AG04450 (cell line): ENCODE measurements at regions not wholly inside any gene's neighbourhood (a gene's known extent, or its start where the extent isn't known, plus 50 kb on each side); places are given as distances from the start of the nearest gene placed in this dataset.

ENCODE experiments used
- CTCF ChIA-PET: fragments of 300-600, 350-600 bp; formaldehyde crosslinking; extraction: SDS; loops from one replicate; lab custom pipeline; 2022; ENCODE audit warnings: antibody characterized with exemption, inconsistent platforms; lab: Charles Lee
- POLR2A ChIA-PET: fragments of 350-600 bp; formaldehyde crosslinking; extraction: SDS; loops from one replicate; lab custom pipeline; 2021; ENCODE audit warnings: antibody characterized with exemption, inconsistent platforms; lab: Yijun Ruan, JAX
- DNase-seq: peaks from one replicate; pipeline ENCODE4 v3.0.0-alpha.2; 2011; ENCODE audit warnings: low read depth, low spot score
- H3K27ac ChIP-seq: one replicate; pipeline ENCODE4 v1.5.1; 2012; ENCODE audit warnings: low read depth, low read length, control low read depth
- H3K27me3 ChIP-seq: one replicate; pipeline ENCODE4 v1.6.0; 2012; ENCODE audit warnings: low read length; ENCODE audit not compliant: control insufficient read depth, insufficient read depth
- H3K4me3 ChIP-seq: 2 replicates; pipeline ENCODE4 v1.5.1; 2011; ENCODE audit warnings: mild to moderate bottlenecking, low read depth, low read length, control low read depth
- H3K9me3 ChIP-seq: 2 replicates; pipeline ENCODE4 v1.5.1; 2012; ENCODE audit warnings: low read length; ENCODE audit not compliant: control insufficient read depth, insufficient read depth
- CTCF ChIP-seq: IDR thresholded peaks from 2 replicates; pipeline ENCODE4 v1.5.1; 2011; ENCODE audit warnings: low read depth, low read length, control low read depth, inconsistent platforms

DNA sequence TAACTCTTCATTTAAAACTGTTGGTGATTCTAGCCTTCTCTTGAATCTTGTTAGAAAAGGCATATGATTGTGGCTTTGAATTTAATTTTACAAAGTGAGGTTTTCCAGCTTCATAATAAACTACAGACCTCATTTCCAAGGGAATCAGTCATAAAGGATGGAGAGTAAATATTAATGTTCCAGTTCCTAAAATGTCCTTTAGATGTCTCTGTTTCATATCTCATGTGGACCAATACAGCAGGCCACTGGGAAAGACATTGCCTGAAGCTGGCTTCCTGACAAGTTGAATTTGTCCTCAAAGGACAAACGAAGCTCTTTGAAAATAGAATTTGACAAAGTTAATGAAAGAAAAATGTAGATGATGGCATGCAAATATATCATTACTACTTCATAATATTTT lies 125.4 kb downstream of the ZNF330 start:
- Histone ChIP-seq H3K27me3 (no peaks in the 10 kb centered on the region), H3K4me3 (no peak overlapping the region), H3K9me3 (no peaks in the 10 kb centered on the region), H3K27ac (no peak overlapping the region)
- CTCF ChIA-PET: interaction anchor here (0.5 to 3.3 kb wide), 61 partner anchors 9 to 1098 kb away, joined by 3 to 23 read pairs (median 3); partner anchors contain the start of gene IL15
- POLR2A ChIA-PET: interaction anchor here (0.6 kb wide), 1 partner anchor 17 kb away, joined by 3 read pairs; no protein-coding TSS in a partner anchor
- peak; percentile 29 for DNase-seq
- peak; percentile 69 for TF ChIP-seq CTCF

DNA sequence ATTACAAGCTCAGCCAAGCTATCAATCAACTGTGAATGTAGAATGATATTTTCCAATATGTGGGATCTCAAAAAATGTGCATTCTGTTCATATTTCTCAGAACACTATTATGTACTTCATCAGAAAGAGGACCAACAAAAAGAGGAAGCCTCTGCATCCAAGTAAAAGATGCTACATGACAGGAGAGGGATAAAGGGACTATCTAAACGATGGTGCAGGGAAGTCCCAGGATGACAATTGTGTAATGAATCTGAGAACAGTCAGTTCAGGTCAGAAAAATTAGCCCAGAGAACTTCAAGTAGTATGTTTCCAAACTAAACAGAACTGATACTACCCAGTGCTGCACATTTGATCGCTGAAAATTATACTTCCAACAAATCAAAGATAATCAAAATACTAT lies 127.0 kb downstream of the ZNF330 start:
- H3K27ac ChIP-seq: no peak overlapping the region
- no peak overlapping the region for H3K4me3 ChIP-seq
- ChIA-PET CTCF (interaction anchor here (1.3 to 3.3 kb wide), 8 partner anchors 16 to 749 kb away, joined by 3 to 23 read pairs (median 8); no protein-coding TSS in a partner anchor), POLR2A (no interaction called here)
- TF ChIP-seq CTCF: no peak
- H3K27me3 ChIP-seq: no peaks in the 10 kb centered on the region
- no peak for DNase-seq
- H3K9me3 ChIP-seq: no peaks in the 10 kb centered on the region

- no peak for TF ChIP-seq CTCF
- ChIA-PET POLR2A (no interaction called here), CTCF (interaction anchor here (0.5 to 3.3 kb wide), 4 partner anchors 19 to 364 kb away, joined by 3 to 23 read pairs (median 12); no protein-coding TSS in a partner anchor)
- no peak for DNase-seq
- no peaks in the 10 kb centered on the region for H3K27me3 ChIP-seq
- no peak overlapping the region for H3K27ac ChIP-seq
- no peaks in the 10 kb centered on the region for H3K9me3 ChIP-seq
- H3K4me3 ChIP-seq: no peak overlapping the region
Measured at GRCh38 chr4:141348125-141348524, 127.4 kb downstream of the ZNF330 start.

DNA sequence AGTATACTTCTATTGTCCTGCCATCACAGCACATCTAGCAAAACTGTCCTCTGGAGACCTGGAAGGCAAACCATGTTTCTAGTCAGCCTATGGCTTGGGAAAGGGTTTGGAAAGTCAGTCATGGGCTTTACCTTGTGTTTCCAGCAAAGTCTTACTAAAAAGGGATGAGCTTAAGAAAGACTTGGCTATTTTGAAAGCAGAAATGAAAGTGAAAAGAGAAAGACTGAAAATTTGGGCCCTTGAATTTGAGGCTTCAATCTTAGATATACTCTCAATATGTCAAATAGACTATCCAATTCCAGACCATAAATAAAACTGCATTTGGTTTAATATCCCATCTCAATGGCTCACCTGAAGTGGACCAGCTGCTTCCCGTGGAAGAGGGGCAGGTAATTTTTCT lies 127.9 kb downstream of the ZNF330 start:
- DNase-seq: no peak
- CTCF ChIA-PET: interaction anchor here (0.5 to 3.3 kb wide), 3 partner anchors 190 to 326 kb away, joined by 3 to 23 read pairs (median 4); no protein-coding TSS in a partner anchor
- Histone ChIP-seq H3K27me3 (no peaks in the 10 kb centered on the region), H3K27ac (no peak overlapping the region), H3K9me3 (no peaks in the 10 kb centered on the region), H3K4me3 (no peak overlapping the region)
- POLR2A ChIA-PET: no interaction called here
- TF ChIP-seq CTCF: no peak

- CTCF ChIA-PET: interaction anchor here (1.2 kb wide), 1 partner anchor 191 kb away, joined by 4 read pairs; no protein-coding TSS in a partner anchor
- Histone ChIP-seq H3K27ac (no peak overlapping the region), H3K4me3 (no peak overlapping the region), H3K9me3 (peaks cover 3% of the 10 kb centered on the region), H3K27me3 (no peaks in the 10 kb centered on the region)
- no peak for DNase-seq
- POLR2A ChIA-PET: no interaction called here
- TF ChIP-seq CTCF: no peak
Measured at GRCh38 chr4:141349236-141349635, 128.5 kb downstream of the ZNF330 start.
